Lung (tissue), 11 donors: ENCODE measurements at regions not wholly inside any gene's neighbourhood (a gene's known extent, or its start where the extent isn't known, plus 50 kb on each side); places are given as distances from the start of the nearest gene placed in this dataset.

Experiments
- ATAC-seq: fragments of 200-7000 bp; cut with Tn5 transposase; one replicate; pipeline ENCODE4 v1.9.1; 2020; ENCODE audit warnings: moderate number of reproducible peaks; ENCODE audit not compliant: insufficient read depth, low FRiP score
- DNase-seq, 3 donors: peaks; one replicate each; pipeline ENCODE4 v3.0.0-alpha.2; 2013 to 2017
- H3K27ac ChIP-seq, 2 donors: one replicate each; pipeline ENCODE4 v1.5.1; 2013; ENCODE audit warnings: mild to moderate bottlenecking in 2 of 2, moderate library complexity in 2 of 2, control low read depth in 1 of 2, inconsistent platforms in 1 of 2, low read depth in 1 of 2, low read length in 1 of 2
- H3K27me3 ChIP-seq, 3 donors: one replicate each; pipeline ENCODE4 v1.5.1; 2013; ENCODE audit warnings: low read length in 2 of 3; ENCODE audit not compliant: control insufficient read depth in 3 of 3, insufficient read depth in 3 of 3
- H3K36me3 ChIP-seq, 4 donors: one replicate each; pipeline ENCODE4 v1.5.1; 2013; ENCODE audit warnings: low read length in 4 of 4, mild to moderate bottlenecking in 1 of 4, moderate library complexity in 1 of 4; ENCODE audit not compliant: control insufficient read depth in 4 of 4, insufficient read depth in 4 of 4
- H3K4me1 ChIP-seq, 5 donors: one replicate each; pipeline ENCODE4 v1.5.1; 2013; ENCODE audit warnings: low read length in 5 of 5, mild to moderate bottlenecking in 2 of 5, moderate library complexity in 1 of 5; ENCODE audit not compliant: control insufficient read depth in 5 of 5, insufficient read depth in 5 of 5
- H3K4me3 ChIP-seq: one replicate; pipeline ENCODE4 v1.5.1; 2013; ENCODE audit warnings: mild to moderate bottlenecking, control low read depth, moderate library complexity
- H3K9ac ChIP-seq, 2 donors: one replicate each; pipeline ENCODE4 v1.5.1; 2013; ENCODE audit warnings: low read length in 2 of 2, control low read depth in 1 of 2; ENCODE audit not compliant: insufficient read depth in 1 of 2
- H3K9me3 ChIP-seq, 4 donors: one replicate each; pipeline ENCODE4 v1.5.1; 2013; ENCODE audit warnings: low read length in 3 of 4, mild to moderate bottlenecking in 1 of 4, moderate library complexity in 1 of 4; ENCODE audit not compliant: control insufficient read depth in 4 of 4, insufficient read depth in 3 of 4
- CTCF ChIP-seq: IDR thresholded peaks from 2 replicates; pipeline ENCODE4 v1.5.1; 2012; ENCODE audit warnings: mild to moderate bottlenecking; ENCODE audit errors: control extremely low read depth, extremely low read depth
- WGBS, 2 donors: extraction: QIAGEN DNeasy Blood & Tissue Kit; methylation state at CpG; one replicate each; pipeline ENCODE4 v1.1.7; 2013; 5-methylcytosine and 5-hydroxymethylcytosine counted together
- donor health status: control.
- donor health status: control.
- donor health status: Bipolar disorder and iron deficiency.
- donor health status: healthy.
- donor health status: DM: yes; HTN: yes; CAD: no.

- H3K9ac ChIP-seq: no peak overlapping the region
- H3K27ac ChIP-seq: no peak overlapping the region
- no peaks in the 10 kb centered on the region for H3K27me3 ChIP-seq
- ATAC-seq (no peak), DNase-seq (no peak)
- whole genome bisulfite sequencing, 2 donors: 92 to 96% methylated on average over 2 of the region's 2 CpGs
- peaks cover 0 to 6% (median 0%) of the 10 kb centered on the region in 5 donors for H3K4me1 ChIP-seq
- no peak for TF ChIP-seq CTCF
- H3K4me3 ChIP-seq: no peak overlapping the region
- H3K9me3 ChIP-seq: peaks cover 0 to 2% (median 0%) of the 10 kb centered on the region in 4 donors
- H3K36me3 ChIP-seq: no peaks in the 10 kb centered on the region
Measured at GRCh38 chr4:154959756-154960155, 178.7 kb downstream of the RBM46 start.

GRCh38 chr4:154960476-154960875, 179.4 kb downstream of the RBM46 start:
- Histone ChIP-seq H3K36me3 (no peaks in the 10 kb centered on the region), H3K9ac (no peak overlapping the region), H3K9me3 (peaks cover 0 to 2% (median 0%) of the 10 kb centered on the region in 4 donors), H3K27ac (no peak overlapping the region), H3K4me3 (no peak overlapping the region), H3K4me1 (peaks cover 0 to 6% (median 0%) of the 10 kb centered on the region in 5 donors), H3K27me3 (no peaks in the 10 kb centered on the region)
- 81 to 85% methylated on average over 4 of the region's 4 CpGs for WGBS, 2 donors
- ATAC-seq (no peak), DNase-seq (no peak)
- no peak for TF ChIP-seq CTCF

- no peak overlapping the region for H3K9ac ChIP-seq
- WGBS, 2 donors: 34 to 53% methylated on average over 1 of the region's 1 CpG
- H3K27ac ChIP-seq: no peak overlapping the region
- peaks cover 0 to 6% (median 0%) of the 10 kb centered on the region in 5 donors for H3K4me1 ChIP-seq
- H3K27me3 ChIP-seq: no peaks in the 10 kb centered on the region
- TF ChIP-seq CTCF: no peak
- peaks cover 0 to 2% (median 0%) of the 10 kb centered on the region in 4 donors for H3K9me3 ChIP-seq
- H3K36me3 ChIP-seq: no peaks in the 10 kb centered on the region
- DNase-seq: no peak
- H3K4me3 ChIP-seq: no peak overlapping the region
- no peak for ATAC-seq
Measured at GRCh38 chr4:154961263-154961662, 180.2 kb downstream of the RBM46 start.

- peak; percentile 53 for ATAC-seq
- no peak for TF ChIP-seq CTCF
- 63 to 75% methylated on average over 6 of the region's 6 CpGs for WGBS, 2 donors
Measured at GRCh38 chr4:154973244-154974035, 192.4 kb downstream of the RBM46 start.

More at GRCh38 chr4:154973244-154974035, 192.4 kb downstream of the RBM46 start:
- no peaks in the 10 kb centered on the region for H3K9me3 ChIP-seq
- no peak overlapping the region for H3K9ac ChIP-seq
- no peak overlapping the region for H3K27ac ChIP-seq
- no peak overlapping the region for H3K4me3 ChIP-seq
- H3K36me3 ChIP-seq: no peaks in the 10 kb centered on the region
- DNase-seq: no peak
- H3K4me1 ChIP-seq: no peaks in the 10 kb centered on the region
- H3K27me3 ChIP-seq: no peaks in the 10 kb centered on the region
